Left renal pelvis (tissue), 4 donors: ENCODE measurements at regions not wholly inside any gene's neighbourhood (a gene's known extent, or its start where the extent isn't known, plus 50 kb on each side); places are given as distances from the start of the nearest gene placed in this dataset.
"Not testable (repeated sequence)": the region's sequence is repeated elsewhere in the genome, so short reads cannot be mapped to it uniquely, and the experiment has no call there.

Experiments
- DNase-seq, 4 donors: peaks; one replicate each; pipeline ENCODE4 v3.0.0-alpha.2; 2013; ENCODE audit warnings: low read depth in 4 of 4, low spot score in 3 of 4

GRCh38 chr3:140752499-140752898 lies 74.6 kb downstream of the TRIM42 start:
- no peak for DNase-seq

DNA sequence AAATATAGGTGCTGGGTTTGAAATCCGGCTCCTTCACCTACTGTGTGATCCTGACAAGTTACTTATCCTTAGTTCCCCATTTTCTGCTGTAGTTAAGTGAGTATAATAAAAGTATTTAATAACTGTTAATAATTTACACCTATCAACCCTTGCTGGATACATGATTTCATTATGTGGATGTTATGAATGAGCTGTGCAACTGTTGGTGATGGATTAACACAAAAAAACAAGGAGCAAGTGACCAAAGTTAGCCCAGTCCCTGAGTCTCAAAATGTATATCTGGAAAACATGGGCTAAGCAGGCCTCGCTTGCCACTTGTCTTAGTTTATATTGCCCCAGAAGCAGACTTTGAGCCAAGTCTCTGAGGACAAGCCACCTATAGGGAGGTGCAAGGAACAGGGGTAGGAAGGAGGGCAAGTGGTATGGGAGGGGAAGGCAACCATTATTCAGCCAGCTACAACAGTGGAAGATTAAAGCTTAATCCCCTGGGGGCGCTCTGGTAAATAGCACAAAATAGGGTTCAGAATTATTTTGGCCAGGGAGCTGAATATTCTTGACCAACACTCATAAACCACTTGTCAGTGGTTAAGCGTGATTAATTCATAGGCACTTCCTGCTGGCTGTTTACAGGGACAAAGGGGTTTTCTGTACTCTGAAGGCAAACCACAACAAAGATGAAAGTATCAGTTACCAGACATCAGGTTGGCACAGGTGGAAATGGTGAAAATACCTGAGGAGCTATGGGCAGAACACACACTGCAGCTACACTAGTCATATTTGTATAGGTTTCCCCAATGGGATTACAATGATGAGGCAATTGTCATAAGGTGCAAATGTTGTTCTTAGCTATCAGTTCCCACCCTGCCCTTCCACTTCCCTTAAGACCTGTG lies 76.2 kb downstream of the TRIM42 start:
- no peak for DNase-seq

- DNase-seq = no peak
Observed at GRCh38 chr3:140754936-140755335, 77.1 kb downstream of the TRIM42 start.

DNA sequence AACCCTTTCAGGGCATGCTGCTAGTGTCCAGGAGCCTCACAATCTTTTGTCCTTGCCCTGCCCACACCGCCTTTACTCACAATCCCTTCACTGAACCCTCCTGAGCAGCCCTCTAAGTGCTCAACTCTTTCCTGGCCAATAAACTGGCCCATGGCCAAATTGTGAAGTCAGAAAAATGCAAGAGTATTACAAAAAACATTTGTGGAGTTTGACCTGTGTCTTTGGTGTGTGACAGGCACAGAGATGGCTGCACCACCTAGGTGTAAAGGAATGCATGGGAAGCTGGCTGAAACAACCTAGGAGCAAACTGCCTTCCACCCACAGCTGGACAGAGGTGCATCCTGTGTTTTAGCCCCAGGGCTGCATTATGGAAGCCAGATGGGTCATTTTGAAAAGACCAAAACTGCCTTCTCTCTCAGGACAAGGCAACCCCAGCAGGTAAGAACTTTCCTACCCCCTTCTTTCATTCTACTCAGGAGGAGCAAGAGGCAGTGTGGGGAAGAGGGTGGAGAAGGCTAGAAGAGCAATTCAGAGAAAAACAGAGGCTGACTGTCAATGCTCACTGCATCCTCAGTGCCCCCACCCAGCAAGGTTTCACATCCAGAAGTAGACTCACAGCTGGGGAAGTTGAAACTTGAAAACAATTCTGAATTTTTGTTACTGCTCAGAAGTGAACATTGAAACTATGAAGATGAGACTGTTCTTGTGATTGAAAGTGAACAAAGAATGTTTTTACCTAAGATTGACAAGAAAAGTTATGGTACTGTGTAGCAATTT lies 78.6 kb downstream of the TRIM42 start:
- no peak for DNase-seq

DNA sequence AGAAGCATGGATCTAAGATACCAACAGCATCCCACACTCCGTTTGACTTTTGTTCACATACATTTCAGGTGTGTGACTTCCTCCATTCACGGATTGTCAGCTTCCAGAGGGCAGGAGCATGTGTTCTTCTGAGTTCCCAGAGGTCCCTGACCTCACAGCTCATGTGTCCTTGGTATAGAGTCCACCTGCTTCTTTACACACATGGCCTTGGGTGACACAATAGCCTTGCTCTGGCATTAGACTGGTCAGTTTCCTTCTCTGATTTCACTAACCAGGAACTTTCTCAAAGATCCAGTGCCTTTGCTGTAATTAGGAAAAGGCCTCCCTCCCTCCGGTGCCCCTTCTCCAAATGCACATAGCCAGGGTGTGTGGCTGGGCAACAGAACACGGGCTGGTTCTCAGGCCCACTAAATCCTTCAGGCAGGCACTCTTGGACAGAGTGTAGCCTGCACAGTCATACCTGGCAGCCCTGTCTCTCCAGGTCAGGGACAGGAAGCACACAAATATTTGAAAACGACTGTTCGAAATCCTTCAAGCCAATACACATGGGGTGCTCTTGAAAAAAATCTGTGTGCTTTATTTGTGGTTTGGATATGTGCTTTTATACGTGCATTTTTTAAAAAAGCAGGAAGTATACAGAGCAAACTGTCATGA lies 81.1 kb downstream of the TRIM42 start:
- DNase-seq = no peak

- DNase-seq = no peak
Observed at GRCh38 chr3:140760324-140761075, 82.6 kb downstream of the TRIM42 start.

DNA sequence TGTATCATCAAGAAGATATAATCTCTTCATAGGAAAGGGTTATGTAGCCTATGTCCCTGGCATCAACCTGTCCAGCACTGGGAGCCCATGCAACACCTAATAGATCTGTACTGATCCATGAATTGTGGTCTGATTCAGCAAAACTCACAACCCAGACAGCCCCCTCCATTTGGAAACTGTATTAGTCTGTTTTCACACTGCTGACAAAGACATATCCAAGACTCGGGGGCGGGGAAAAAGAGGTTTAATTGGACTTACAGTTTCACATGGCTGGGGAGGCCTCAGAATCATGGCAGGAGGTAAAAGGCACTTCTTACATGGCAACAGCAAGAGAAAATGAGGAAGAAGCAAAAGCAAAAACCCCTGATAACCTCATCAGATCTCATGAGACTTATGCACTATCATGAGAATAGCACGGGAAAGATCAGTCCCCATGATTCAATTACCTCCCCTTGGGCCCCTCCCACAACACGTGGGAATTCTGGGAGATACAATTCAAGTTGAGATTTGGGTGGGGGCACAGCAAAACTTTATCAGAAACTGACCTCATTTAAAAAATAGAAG lies 83.3 kb downstream of the TRIM42 start:
- DNase-seq = no peak

DNA sequence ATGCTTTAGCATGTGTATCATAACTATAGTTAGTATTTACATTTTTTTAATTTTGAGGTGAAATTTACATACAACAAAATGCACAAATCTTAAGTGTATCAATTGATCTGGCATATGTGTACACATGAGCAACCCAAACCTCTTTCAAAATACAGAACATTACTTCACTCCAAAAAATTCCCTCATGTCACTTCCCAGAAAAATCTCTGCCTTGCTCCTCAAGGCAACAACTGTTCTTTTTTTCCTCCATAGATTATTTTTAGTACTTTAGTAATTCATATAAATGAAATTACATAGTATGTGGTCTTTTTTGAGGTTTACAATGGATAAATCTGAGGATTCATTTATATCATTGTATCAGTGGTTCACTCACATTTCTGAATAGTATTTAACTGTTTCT lies 84.9 kb downstream of the TRIM42 start:
- DNase-seq = no peak

DNA sequence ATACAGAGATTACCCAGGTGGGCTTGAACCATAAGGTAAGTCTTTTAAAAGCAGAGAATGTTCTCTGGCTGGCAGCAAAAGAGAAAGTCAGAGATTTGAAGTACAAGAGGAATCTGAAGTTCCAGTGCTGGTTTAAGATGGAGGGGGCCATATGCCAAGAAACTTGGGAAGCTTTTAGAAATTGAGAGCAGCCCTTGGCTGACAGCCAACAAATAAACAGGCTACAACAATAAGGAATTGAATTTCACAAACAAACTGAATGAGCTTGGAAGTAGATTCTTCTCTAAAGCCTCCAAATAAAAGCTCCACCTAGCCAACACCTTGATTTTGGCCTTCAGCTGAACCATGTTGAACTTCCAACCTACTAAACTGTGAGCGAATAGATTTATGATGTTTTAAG lies 85.7 kb downstream of the TRIM42 start:
- DNase-seq = no peak

- DNase-seq = no peak
Observed at GRCh38 chr3:140765246-140765645, 87.4 kb downstream of the TRIM42 start.

DNA sequence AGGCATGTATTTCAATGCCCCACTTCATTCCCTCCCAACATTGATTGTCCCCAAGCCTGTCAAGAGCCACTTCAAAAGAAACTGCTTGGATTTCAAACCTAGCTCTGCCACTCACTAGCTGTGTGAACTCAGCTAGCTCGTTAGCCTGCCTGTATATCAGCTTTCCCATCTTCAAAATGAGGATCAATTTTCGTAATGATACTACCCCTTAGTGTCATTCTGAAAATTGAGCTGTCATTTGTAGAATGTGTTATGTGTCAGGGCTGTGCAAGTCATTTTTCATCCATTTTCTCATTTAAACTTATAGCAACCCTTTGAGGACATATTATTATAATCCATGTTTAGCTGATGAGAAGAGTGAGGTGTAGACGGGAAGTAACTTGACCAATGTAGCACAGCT lies 88.6 kb downstream of the TRIM42 start:
- DNase-seq = no peak

DNA sequence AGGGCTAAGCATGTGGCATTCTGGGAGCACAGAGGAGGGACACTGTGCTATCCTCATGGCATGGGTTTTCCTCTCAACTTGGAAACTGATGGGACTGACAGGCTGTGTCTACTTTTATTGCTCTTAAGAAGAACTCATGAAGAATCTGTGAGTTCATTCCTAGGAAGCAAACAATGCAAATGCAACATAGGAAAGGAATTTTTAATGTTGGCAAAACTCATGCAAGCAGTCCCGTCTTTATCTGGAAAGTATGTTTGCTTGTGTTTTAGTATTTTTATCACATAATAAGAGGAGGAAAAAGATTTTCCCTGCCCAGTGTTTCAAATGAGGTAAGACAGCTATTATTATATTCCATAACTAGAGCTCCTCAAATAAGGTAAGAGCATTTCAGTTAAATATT lies 89.7 kb downstream of the TRIM42 start:
- no peak for DNase-seq

DNA sequence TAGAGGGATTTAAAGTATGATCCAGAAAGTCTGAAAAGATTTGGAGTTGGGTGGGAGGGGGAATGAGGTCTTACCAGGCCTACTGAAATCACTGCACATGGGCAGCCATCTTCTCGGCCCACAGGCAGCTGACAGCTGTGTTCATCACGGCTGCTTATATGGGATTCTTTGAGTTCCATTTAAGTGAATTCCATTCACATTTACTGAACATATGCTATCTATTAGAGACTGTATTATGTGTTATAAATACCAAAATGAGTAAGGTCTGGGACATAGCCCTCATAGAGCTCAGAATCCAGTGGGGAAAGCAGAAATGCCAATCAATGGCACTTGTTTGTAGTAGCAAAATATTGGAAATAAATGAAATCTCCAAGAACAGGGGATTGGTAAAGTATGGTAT lies 91.1 kb downstream of the TRIM42 start:
- no peak for DNase-seq

GRCh38 chr3:140769951-140770350 lies 92.1 kb downstream of the TRIM42 start:
- no peak for DNase-seq

GRCh38 chr3:140770977-140771667 lies 93.3 kb downstream of the TRIM42 start:
- no peak for DNase-seq

GRCh38 chr3:140777631-140778233 lies 99.9 kb downstream of the TRIM42 start:
- DNase-seq = no peak

DNA sequence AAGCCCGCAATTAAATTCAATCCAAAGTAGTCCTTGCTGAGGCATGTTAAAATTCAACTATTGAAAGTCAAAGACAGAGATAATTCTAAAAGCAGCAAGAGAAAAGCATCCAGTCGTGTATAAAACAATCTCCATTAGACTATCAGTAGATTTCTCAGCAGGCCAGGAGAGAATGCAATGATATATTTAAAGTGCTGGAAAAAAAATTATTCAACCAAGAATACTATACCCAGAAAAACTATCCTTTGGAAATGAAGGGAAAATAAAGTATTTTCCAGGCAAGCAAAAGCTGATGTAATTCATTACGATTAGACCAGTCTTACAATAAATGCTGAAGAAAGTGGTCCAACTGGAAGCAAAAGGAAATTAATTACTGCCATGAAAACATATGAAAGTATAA lies 113.5 kb downstream of the TRIM42 start:
- DNase-seq = no peak

GRCh38 chr3:140794507-140794906 lies 116.6 kb downstream of the TRIM42 start:
- no peak for DNase-seq

GRCh38 chr3:140802898-140803297 lies 125.0 kb downstream of the TRIM42 start:
- DNase-seq = not testable (repeated sequence)
